ENCODE measurements at regions not wholly inside any gene's neighbourhood (a gene's known extent, or its start where the extent isn't known, plus 50 kb on each side); places are given as distances from the start of the nearest gene placed in this dataset.

- TF ChIP-seq CTCF (IDR thresholded peaks at IDR 0.05) (no peak), POLR2A (IDR thresholded peaks at IDR 0.05) (no peak)
These were observed 1221.1 kb downstream of the SLITRK1 start for GRCh38 chr13:82661126-82661525.
